H1 (cell line): ENCODE measurements at regions not wholly inside any gene's neighbourhood (a gene's known extent, or its start where the extent isn't known, plus 50 kb on each side); places are given as distances from the start of the nearest gene placed in this dataset.

Experiments
- HDAC6 ChIP-seq: IDR thresholded peaks from one replicate; pipeline ENCODE4 v1.7.1; 2012; ENCODE audit warnings: low read depth, mild to moderate bottlenecking, inconsistent platforms, low read length, moderate library complexity
- RAD21 ChIP-seq, 2 experiments: IDR thresholded peaks in 1 of 2; conservative IDR thresholded peaks in 1 of 2; 2 replicates each; pipeline ENCODE4 v1.6.1; 2011; ENCODE audit warnings: low read depth in 2 of 2, low read length in 2 of 2, improper control_type of control experiment in 1 of 2, inconsistent platforms in 1 of 2, mild to moderate bottlenecking in 1 of 2, moderate library complexity in 1 of 2
- SAP30 ChIP-seq: fragments of 300-600 bp; sonication (generic); IDR thresholded peaks from 2 replicates; pipeline ENCODE4 v1.7.1; 2012; ENCODE audit warnings: low read length, moderate library complexity, mild to moderate bottlenecking, inconsistent platforms; ENCODE audit not compliant: insufficient read depth, insufficient replicate concordance
- SP2 ChIP-seq: IDR thresholded peaks from 2 replicates; pipeline ENCODE4 v1.6.1; 2012; ENCODE audit warnings: mild to moderate bottlenecking, low read length, inconsistent platforms
- TAF1 ChIP-seq: IDR thresholded peaks from 2 replicates; pipeline ENCODE4 v1.6.1; 2011; ENCODE audit warnings: mild to moderate bottlenecking, low read depth, low read length

- no peak for TF ChIP-seq SP2
- no peak for TF ChIP-seq SAP30
- no peak for TF ChIP-seq HDAC6
- TF ChIP-seq RAD21 (IDR thresholded peaks at IDR 0.05 in 1 of 2, conservative IDR thresholded peaks at IDR 0.05 in 1 of 2; ENCODE audit: low read depth in 2 of 2, low read length in 2 of 2) = no peak
- TF ChIP-seq TAF1 = no peak
These were observed 151.4 kb downstream of the CD8B2 start (continued) for GRCh38 chr2:106638580-106638979.
